GM21737 (cell line): ENCODE measurements at regions not wholly inside any gene's neighbourhood (a gene's known extent, or its start where the extent isn't known, plus 50 kb on each side); places are given as distances from the start of the nearest gene placed in this dataset.

Experiments
- ATAC-seq: cut with Tn5 transposase; IDR thresholded peaks from one replicate; pipeline ENCODE4 v1.9.1; 2021; ENCODE audit warnings: mild to moderate bottlenecking, moderate library complexity; ENCODE audit not compliant: unreplicated experiment

DNA sequence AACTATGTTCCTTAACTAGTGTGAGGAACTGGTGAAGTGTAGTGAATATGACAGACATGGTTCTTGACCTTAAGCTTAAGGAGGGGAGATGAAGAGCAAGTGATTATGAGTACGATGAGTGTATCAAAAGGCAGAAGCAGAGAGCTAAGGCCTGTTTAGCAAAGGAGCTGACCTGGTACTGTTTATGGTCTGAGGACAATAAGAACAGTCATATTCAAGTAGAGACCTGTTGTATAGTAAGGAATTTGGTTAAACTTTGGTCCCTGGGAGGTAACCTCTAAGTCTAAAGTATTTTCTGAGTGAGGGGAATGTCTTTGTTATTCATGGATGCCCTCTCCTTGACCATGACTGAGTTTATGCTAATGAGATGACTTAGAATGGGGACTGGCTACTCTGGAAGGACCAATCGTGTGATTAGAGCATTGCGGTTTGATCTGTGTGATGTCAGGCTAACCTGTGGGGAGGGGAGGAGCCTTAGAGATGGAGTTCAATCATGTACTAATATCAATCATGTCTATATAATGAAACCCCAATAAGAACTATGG is 389.3 kb downstream of the BMP4 start:
- no peak for ATAC-seq

DNA sequence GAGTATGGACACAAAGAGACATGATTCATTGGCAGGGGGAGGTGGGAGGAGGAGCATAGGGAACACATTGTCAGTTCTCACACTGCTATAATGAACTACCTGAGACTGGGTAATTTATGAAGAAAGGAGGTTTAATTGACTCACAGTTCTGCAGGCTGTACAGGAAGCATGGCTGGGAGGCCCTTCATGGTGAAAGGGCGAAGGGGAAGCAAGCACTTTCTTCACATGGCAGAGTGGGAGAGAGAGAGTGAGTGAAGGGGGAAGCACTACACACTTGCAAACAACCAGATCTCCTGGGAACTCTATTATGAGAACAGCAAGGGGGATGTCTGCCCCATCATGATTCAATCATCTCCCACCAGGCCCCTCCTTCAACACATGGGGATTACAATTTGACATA is 391.8 kb downstream of the BMP4 start:
- ATAC-seq, result no peak

DNA sequence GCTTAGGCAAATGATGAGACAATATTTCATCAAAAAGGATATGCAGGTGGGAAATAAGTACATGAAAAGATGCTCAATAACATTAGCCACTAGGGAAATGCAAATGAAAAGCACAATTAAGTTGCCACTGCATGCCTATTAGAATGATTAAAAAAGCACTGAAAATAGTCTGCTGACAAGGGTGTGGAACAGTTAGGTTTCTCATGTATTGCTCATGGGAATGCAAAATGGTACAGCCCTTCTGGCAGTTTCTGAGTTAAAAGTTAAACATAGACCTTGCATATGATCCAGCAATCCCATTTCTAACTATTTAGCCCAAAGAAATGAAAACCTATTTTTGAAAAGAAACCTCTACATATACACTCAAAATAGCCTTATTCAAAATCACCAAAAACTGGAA is 393.0 kb downstream of the BMP4 start:
- ATAC-seq, result no peak

DNA sequence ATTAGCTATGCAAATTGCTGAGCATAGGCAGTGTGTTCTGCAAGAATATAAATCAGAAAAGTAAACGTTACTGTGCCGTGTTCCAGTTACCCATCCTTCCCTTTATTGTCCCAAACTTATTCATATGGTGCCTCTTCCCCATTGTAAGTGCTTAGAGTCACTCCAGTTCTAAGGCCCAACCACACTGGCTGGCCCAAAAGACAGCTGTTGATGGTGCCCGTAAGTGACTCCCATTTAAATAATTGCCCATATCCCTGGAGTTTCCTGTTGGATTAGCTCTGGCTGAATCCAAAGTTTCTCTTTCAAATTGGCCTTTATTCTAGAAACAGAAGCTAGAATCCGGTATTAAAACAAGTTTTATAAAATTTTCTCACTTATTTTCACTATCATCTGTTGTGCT is 400.1 kb upstream of the DDHD1 start:
- ATAC-seq, result no peak

DNA sequence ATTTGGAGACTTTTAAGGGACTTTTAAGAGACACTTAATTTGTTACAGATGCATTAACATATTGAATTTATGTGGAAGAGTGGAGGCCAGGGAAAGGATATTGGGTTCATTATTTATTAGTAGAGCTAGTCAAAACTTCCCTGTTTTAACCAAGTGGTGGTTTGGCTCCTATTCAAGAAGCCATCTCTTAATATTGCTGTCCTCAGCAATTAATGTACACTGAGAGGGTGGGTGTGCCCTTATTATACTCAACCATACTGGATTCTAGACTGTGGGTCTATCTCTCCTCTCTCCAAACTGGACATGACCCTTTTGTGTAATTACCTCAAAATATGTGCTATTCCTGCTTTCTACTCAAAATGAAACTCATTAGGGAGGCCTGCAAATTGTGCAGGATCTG is 398.7 kb upstream of the DDHD1 start:
- ATAC-seq, result no peak

DNA sequence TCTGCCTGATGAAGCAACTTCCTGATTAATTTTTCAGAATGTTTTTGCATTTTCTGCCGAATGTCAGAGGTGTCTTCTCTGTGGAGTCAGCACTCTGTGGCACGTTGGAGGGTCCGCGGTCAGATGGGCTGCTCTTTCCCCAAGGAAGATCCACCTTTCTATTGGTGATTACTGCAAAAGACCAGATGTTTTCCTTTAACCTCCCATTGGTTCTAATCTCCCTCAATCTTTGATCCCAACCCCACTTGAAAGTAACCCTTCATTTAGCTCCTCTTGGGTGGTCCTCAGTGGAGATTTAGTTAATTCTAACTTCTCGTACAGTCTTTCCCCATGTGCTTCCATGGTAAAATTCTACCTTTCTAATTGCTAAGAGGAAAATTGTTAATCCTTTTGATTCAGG is 397.7 kb upstream of the DDHD1 start:
- no peak for ATAC-seq

DNA sequence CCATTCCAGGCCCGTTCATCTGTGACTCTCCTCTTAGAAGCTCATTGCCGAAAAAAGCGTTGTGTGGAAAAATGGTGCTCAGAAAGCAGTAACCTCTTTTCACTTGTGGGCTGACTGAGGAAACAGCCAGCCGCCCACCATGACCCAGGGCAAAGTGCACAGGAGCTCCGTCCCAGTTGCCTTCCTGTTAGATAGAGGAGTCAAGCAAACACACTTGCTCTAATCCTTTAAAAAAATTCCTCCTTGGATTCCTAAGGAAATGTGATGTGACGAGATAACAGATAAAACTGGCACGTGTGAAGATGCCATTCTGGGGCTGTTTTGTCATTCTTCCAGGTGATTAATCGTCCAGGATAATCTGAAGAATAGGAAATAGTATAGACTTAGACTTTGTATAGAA is 396.8 kb upstream of the DDHD1 start:
- ATAC-seq, result no peak

DNA sequence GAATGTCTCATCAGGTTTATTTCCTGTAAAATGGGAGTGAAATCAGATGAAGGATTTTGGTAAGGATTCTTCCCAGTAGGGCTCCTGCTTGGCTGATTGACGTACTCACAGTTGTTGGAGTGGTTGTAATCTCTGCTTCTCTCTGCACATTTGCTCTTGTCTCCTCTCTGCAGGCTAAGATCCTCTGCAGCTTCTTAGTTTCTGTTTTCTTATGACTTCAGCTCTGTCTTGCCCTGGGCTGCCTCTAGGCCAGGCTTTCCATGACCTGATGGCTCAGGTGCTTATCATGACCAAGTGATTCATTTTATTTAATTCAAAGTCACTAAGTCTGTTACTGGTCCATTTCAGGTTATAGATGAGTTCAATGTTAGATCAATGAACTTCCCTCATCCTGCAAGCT is 394.5 kb upstream of the DDHD1 start:
- no peak for ATAC-seq

DNA sequence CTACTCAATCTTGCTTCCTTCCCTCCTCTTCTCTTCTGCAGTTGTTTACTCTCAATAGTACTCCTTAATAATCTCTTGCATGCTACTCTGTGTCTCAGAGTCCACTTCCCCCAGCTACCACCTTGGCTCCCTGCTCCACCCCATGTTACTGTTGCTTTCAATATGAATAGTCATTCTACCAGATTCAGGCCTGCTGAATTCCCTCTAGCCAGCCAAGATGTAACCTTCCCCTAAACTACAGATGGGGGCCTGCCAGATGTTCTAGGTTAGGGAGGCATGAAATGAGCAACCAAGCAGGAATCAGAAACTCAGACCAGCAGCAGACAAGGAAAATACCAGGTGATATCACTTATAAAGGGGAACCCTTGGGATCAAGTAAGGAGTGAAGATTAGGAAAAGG is 392.1 kb upstream of the DDHD1 start:
- peak; percentile 61 for ATAC-seq

DNA sequence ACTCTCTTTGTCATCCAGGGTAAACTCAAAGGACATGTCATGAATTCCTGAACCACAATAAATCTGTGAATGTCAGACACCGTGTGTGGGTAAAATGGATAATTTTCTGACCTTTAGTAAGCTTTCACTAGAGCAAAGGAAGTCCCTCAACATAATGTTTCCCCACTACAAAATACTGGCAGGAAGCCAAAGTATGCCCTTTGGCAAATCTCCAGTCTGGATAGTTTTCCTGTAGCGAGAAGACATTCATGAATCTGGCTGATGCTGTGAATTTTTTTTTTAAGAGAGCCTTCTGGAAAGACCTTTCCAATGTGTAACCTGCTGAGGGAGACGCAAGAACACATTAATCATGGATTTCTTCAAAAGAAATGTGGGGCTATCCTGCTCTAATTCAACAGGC is 389.6 kb upstream of the DDHD1 start:
- ATAC-seq, result no peak

DNA sequence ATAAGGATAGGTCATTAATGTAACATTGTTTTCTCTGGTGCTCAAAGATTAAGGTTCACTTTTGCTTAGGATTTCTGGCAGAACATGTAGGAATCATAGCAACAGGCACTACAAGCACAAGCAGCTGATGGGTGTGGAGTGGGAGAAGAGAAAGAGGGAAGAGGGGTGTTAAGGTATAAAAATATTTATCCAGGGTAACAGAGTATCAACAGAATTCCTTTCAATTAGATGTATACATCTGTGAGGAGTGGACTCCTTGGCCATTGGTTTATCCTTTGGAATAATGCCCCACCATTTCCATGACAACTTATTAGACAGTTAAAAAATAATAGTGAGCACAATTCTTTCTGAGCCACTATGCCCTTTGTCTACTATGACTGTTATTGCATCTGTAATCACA is 388.3 kb upstream of the DDHD1 start:
- no peak for ATAC-seq

DNA sequence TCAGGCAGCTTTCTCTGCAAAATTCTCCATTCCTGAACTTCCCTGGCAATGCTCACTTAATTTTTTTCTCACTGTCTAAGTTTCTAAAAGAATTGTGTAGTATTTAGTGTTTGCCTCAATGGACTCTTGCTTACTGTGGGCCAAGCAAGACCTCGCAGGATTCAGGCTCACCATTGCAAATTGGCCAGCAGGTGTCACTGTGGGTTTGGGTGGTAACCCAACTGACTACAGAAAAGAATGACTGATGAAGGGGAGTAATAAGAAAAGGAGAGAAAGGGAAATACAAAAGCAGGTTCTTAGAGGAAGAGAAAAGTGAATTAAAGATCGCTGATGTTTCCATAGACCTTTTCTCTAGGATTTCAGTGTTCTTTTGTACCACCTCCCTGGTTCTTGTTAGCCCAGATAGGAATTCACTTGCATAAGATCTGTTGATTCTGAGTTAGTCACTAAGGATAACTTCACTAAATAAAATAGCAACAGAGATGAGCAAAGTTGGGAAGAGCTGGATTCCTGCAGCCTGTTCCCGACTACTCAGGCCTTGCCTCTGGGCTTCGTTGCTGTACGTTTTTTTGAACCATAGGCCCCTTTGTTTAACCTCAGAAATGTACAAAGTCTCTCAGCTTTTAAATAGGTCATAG is 386.5 kb upstream of the DDHD1 start:
- no peak for ATAC-seq

DNA sequence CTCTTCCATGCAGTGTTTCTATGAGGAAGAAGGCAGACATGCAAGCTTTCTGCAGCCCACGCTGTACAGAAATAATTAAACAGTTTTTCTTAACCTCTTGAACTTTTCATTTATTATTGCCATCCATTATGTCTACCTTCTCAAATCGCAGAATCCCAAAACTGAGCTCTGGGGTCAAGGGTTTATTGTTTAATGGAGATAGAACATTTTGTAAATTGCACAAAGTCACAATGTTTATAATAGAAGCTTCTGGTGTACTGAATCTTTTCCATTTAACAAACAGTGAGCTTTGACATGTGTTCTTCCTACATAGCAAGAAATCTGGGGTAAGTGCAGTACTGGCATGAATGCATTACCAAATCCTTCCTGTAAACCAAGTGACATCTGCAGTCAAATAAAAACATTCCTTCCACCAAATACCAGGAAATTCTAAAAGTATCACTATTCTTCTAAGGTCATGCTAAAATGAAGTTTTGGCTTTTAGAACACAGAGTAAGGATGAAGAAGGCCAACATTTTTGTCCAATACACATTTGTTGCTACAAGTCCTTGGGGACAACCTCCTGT is 385.3 kb upstream of the DDHD1 start:
- ATAC-seq, result no peak

DNA sequence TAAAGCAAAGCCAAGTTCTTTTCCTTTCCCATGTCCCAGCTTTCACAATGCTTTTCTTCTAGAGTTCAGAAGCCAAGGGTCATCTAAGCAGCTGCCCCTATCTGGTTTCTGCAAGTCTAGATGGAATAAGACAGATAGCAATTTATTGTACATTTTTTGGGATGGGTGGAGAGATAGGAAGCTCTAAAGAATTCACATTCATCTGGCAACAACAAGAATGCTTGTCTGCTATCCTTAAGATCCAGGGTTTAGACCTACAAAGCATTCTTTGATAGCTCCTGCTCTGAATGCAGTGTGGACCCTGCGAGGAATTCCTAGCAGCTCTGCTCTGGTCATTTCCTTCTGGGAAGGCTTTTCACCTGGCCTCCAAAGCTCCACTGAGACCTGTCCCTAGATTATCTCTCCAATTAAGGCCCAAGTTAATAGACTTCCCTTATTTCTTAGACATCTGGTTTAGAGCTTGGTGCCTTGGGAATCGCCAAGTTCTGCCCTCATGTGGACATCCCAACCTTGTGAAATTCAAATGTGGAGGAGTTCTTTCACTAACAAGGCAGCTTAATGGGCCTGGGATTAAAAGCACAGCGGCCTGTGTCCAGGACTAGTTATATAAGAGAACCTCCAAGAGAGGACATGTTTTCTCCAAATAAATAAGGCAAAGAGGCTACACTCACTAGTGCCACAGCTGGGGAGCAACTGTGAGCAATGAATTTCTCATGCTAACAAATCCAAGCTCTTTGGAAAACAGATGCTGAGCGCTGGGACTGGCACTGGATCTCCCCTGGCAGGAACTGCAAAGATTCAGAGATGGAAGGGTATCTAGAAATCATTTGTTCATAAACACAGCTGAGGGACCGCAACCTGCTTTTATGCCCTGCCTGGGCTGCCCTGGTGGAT is 384.5 kb upstream of the DDHD1 start:
- no peak for ATAC-seq

DNA sequence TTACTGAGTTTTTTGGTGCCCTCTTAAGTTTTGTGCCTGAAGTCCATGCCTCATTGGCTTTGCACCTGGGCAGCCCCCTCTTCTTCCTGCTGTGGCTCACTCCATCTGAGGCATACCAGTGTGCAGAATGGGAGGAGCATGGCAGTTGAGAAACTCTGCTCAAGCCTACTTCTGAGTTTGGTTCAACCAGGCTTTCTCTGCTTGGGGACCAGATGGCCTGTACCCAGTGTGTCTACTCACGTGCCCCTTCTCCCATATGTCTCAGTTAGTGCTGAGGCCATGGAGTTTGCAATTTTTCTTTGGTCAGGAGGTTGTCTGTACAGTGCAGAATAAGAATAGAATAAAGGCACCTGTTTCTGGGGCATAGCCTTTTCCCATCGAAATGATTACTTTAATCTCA is 383.3 kb upstream of the DDHD1 start:
- ATAC-seq, result no peak

DNA sequence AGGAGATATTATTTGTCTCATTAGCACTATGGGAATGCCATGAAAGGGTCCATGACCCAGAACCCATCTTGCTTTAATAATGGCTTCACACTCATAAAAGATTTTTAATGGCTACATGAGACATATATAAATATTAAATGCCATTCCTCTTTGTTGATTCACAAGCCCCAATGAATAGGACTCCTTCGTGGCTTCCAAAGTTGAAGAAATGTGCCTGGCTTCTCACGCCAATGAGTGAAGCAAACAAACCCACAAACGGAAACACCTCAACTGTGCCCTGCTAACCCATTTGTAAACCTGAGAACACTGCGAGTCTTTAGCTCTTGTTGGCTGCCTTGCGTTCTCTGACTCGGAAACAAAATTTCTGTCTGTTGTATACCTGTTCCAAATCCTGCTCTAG is 381.7 kb upstream of the DDHD1 start:
- ATAC-seq, result no peak

DNA sequence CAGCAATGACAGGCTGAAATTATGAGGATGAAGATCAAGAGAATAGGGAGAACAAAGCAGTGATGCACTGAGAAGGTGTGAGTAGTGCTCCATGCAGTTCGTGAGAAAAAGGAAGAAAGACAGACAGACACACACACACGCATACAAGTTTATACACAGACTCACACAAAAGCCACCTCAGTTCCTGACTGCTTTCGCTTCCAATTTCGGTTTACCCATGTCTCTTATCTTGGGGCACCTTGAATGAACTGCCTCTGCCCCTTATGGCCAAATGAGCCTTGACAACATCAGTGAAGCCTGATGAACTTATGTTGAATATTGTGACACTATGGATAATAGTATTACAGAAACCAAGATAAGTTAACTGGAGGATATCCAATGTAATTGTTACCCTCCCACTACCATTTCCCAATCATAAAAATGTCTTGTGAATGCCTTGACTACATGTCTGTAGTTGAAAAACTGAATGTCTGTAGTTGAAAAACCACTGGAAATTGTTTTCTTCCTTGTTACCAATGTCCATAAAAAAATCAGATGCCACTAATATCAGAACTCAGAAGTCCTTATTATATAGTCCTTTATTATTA is 380.4 kb upstream of the DDHD1 start:
- ATAC-seq, result no peak

DNA sequence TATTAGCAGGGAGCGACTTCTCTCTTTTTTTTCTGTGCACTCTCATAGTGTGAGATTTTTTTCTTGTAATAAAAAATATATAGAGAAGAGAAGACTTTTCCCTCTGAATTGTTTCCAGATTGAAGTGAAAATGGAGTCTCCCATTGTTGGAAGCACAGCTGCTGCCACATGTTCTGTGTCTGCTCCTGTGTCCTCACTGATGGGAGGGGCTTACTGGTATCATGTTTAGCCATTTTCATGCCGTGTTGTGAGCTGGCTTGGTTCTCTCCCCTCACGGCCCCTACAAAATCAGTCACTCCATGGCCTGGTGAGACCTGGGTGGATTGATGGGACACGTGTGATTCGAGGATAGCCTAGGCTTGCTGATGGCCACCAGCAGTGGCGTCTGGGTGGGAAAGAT is 379.7 kb upstream of the DDHD1 start:
- no peak for ATAC-seq

DNA sequence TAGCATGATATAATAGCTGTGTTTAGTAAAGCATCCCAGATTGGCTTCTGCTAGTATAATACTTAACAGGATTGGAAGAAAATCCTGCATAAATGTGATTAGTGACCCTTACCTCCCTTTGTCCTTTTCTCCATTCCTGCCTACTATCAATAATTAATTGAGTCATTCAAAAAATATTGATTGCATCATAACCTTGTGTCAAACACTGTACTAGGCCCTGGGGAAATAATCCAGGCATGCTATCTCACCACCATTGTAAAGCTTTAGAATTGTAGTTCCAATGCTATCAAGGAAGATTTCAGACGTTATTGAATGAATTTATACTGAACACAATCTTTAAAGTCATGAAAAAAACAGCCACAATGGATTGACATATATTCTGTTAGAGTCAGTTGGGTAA is 378.6 kb upstream of the DDHD1 start:
- ATAC-seq, result no peak

DNA sequence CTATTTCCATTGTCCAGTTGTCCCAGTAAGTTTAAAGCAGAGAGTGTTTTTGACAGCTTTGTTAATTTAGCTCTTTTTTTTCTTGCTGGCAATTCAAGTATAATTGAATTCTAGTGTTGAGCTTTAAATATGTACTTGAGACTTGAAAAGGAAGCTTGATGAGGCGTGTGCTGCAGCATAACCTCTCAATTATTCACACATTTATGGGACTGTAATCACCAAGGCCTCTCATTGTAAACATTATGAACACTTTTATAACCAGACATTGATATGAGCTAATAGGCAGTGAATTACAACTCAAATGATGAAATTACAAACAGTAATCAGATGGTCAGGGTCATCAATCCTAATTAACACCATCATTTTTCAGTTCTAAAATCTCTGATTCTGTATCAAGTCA is 378.0 kb upstream of the DDHD1 start:
- ATAC-seq, result no peak

DNA sequence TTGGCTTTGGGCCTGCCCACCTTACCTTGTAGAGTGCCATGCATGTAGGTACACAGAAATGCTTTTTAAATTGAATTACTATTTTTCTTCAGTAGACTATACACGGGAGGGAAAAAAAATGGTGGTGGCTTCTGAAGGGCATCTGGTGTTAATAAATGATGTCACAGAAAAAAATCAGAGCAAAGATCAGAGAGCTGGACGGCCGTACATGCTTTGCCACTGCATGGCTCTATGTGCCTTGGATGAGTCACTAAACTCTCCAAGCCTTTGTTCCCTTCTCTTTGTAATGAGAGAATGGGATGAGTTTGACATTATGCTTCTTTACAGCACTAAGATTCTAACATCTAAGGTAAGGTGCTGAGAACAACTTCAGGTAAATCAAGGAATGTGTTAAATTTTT is 376.4 kb upstream of the DDHD1 start:
- no peak for ATAC-seq
